T47D (cell line): ENCODE measurements at regions not wholly inside any gene's neighbourhood (a gene's known extent, or its start where the extent isn't known, plus 50 kb on each side); places are given as distances from the start of the nearest gene placed in this dataset.
"Not testable (repeated sequence)": the region's sequence is repeated elsewhere in the genome, so short reads cannot be mapped to it uniquely, and the experiment has no call there.

Source experiments
- DNase-seq, 2 experiments: peaks; one replicate each; pipeline versions ENCODE4 v3.0.0 to v3.0.0-alpha.2; 2011 to 2012; ENCODE audit warnings: low read depth in 1 of 2, low spot score in 1 of 2
- JUND ChIP-seq: IDR thresholded peaks from 2 replicates; pipeline ENCODE4 v1.6.1; 2012; ENCODE audit warnings: low read depth
- in situ Hi-C: cut with HindIII; loops from 2 replicates; pipeline ENCODE4 v1.10.0; 2016; ENCODE audit warnings: low sequenced_read_pairs, low pct_unique_long_range_greater_than_20kb

DNA sequence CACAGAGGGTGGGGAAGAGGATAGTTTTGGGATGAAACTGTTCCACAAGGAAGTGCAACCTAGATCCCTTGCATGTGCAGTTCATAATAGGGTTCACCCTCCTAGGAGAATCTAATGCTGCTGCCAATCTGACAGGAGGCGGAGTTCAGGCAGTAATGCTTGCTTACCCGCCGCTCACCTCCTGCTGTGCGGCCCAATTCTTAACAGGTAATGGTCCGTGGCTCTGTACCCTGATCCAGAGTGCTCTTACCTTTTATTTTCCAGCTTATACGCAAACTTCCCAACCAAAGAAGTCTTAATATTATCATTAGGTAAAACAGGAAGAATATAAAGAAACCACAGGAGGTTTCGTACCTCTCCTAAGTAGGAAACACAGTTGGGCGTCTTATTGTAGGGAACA lies 82.7 kb upstream of the CD302 start:
- in situ Hi-C loops, result no loop called here
- no peak for DNase-seq
- no peak for TF ChIP-seq JUND

DNA sequence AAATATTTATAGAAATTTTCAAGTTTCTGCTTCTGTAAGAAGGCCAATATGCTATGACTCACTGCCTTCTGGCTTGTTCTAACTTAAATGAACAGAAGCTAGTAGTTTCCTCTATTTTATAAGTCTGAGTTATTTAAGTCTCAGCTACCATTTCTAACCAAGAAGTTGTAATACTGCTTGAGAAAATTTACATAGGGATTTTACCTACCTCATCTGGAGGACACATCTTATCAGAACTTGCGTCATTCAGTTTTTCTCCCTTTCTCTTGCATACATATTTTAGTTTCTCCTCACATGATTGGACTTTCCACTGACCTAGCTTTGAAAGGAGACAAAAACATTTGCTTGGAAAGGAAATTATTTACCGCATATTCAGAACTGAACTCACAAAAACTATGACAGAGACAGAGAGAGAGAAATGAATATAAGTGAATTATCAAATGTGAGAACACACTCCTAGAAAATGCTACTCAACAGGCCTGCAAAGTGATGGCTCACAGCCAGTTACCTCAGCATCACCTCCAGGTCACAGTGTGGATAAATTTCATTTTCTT lies 81.1 kb upstream of the CD302 start:
- in situ Hi-C loops, result no loop called here
- no peak for DNase-seq
- no peak for TF ChIP-seq JUND

DNA sequence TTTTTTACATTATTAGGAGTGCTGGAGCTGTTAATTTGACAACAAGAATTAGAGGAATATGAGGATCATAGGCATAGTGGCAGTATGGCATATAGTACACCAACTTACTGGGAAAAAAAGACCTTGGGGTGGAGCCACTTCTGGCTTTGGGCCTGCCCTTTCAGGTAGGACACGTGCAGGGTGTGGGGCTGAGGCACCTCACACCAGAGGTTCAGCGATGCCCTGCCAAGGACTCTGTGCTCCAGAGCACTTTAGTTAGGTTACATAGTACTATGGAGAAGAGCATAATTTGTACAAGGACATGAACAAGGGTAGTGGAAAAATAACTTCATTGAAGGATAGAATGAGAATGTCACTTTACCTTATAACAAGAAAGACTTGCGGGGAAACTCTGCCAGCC lies 77.1 kb upstream of the CD302 start:
- TF ChIP-seq JUND, result no peak
- in situ Hi-C loops, result no loop called here
- DNase-seq, result no peak

DNA sequence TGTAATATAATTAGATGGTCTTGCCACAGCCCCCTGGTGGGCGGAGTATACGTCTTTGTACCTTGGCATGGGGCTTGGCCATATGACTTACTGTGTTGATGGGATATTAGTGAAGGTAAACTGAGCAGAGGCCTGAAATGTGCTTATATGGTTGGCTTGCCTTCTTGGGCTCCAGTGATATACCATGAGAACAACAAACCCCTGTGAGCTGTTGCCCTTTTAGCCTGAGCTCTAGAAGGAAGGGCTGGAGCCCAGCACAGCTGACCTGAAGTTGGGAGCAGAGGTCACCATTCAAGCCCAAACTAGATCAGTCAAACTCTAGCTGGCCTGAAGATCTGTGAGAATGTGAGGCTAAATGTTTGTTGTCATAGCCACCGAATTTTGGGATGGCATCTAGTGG lies 75.2 kb upstream of the CD302 start:
- TF ChIP-seq JUND, result no peak
- peak in 1 of 2 experiments; percentile 1 for DNase-seq
- in situ Hi-C loops, result no loop called here

- in situ Hi-C loops, result no loop called here
- no peak for TF ChIP-seq JUND
These were observed 74.3 kb upstream of the CD302 start for GRCh38 chr2:159872353-159872752.

GRCh38 chr2:159868598-159869159 lies 70.7 kb upstream of the CD302 start:
- in situ Hi-C loops, DNase-seq: not testable (repeated sequence)

More at GRCh38 chr2:159872353-159872752, 74.3 kb upstream of the CD302 start:
- DNase-seq, result no peak

DNA sequence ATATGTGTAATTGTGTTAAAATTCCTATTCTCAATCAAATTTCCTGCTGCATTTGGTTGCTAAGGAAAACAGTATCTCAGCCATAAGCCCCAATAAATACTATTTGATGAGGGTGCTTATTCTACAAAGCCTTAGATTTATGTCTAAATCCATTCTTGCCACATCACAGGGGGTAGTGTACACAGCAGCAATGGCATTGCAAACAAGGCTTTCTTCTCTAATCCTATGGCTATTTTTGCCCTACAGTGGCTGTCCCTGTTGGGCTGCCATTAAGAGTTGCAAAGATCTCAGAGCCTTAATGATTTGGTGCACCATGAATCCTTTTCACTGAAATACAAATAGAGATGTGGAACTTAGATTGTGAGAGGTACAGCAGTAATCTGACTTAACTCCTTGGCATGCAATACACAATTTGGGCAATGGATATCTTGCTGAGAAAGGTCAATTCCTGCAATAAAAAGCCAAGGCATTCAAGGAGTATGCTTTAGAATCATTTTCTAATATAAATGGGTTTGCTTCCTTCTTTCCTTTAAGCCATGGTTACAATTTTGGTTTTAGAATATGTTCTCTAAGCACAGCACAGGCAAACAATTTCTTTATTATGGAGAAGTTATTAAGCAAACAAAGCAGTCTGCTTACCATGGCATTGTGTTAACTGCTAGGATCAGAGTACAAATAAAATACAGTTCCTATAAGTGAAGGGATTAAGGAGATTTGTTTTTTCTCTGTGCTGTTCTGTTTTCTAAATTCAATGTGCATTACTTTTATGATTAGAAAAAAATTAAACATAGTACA lies 69.8 kb upstream of the CD302 start:
- TF ChIP-seq JUND, result no peak
- peak in 1 of 2 experiments; percentile 44 for DNase-seq
- in situ Hi-C loops, result no loop called here

GRCh38 chr2:159863526-159864160 lies 65.6 kb upstream of the CD302 start:
- DNase-seq, result peak in 1 of 2 experiments; percentile 48
- in situ Hi-C loops, result no loop called here
- TF ChIP-seq JUND, result no peak

GRCh38 chr2:159860581-159861310 lies 62.7 kb upstream of the CD302 start:
- no peak for TF ChIP-seq JUND
- no peak for DNase-seq
- in situ Hi-C loops, result no loop called here

DNA sequence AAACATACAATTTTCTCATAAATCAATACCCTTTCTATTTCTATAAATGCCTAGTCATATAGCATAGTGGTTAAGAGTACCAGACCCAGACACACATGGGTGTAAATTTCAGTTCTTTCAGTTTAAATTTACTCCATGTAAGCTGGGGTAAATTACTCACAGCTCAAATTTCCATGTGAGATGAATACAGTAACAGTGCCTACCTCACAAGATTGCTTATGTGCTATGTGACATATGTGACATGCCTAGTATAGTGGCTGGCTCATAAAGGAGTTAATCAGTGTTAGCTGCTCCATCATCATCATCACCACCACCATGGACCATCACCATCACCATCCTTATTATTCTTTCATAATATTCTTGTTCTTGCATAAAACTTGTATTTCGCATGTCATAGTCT lies 61.6 kb upstream of the CD302 start:
- in situ Hi-C loops, result no loop called here
- no peak for TF ChIP-seq JUND
- DNase-seq, result no peak

DNA sequence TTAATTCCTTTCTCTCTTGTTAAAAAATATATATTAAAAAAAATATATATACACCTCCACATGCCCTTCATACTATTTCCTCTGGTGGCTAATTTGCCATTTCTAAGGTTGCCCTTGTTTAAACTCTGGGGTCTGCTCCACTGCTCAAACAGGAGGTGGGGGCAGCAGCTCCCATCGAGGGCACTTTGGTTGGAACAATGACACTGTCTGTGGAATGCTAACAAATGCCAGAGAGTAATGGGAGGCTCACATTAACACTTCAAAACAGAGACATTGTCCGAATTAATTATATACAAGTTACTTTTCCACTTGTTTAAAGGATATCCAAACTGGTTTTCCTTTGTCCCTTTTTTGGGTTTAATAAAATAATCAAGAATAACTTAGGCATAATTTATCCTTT lies 58.8 kb upstream of the CD302 start:
- in situ Hi-C loops, result no loop called here
- no peak for TF ChIP-seq JUND
- DNase-seq, result no peak

DNA sequence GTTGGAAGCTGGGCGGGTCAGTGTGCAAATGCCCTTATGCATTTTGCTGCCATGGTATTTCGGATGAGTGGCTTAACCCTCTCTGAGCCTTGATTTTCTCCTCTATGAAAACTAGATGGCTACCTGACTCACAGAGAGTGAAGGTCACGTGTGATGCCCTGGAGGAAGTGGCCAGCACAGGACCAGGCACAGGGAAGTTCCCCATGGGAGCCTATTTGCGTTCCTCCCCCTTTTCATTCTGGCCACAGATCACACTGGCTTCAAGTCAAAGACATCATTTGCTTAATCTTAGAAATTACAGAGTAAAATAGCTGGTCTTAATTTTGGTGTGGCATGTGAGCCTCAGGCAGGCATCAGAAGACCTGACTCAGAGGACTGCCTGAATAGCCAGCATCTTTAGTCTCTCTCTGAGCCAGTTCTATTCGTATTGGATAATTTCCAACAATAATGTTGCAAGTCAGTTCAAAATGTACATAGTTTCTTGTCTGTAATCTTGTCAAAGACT lies 57.6 kb upstream of the CD302 start:
- DNase-seq, result no peak
- no peak for TF ChIP-seq JUND
- in situ Hi-C loops, result no loop called here
